Mesendoderm (in vitro differentiated cells): ENCODE measurements at regions not wholly inside any gene's neighbourhood (a gene's known extent, or its start where the extent isn't known, plus 50 kb on each side); places are given as distances from the start of the nearest gene placed in this dataset.

ENCODE experiments used
- DNase-seq: peaks from one replicate; pipeline ENCODE4 v3.0.0; 2013
- H2AK5ac ChIP-seq: 2 replicates; pipeline ENCODE4 v1.6.1; 2013; ENCODE audit warnings: low read length, inconsistent platforms
- H2BK120ac ChIP-seq: 2 replicates; pipeline ENCODE4 v1.6.1; 2013; ENCODE audit warnings: low read depth, mild to moderate bottlenecking, low read length, moderate library complexity, mixed read lengths
- H2BK15ac ChIP-seq: replicated peaks from 2 replicates; pipeline ENCODE4 v1.6.1; 2013; ENCODE audit warnings: low read depth, mild to moderate bottlenecking, moderate library complexity
- H2BK5ac ChIP-seq: 2 replicates; pipeline ENCODE4 v1.6.1; 2013; ENCODE audit warnings: low read length, inconsistent platforms
- H3K18ac ChIP-seq: 2 replicates; pipeline ENCODE4 v1.6.1; 2013; ENCODE audit warnings: mild to moderate bottlenecking, low read length, mixed read lengths
- H3K23ac ChIP-seq: one replicate; pipeline ENCODE4 v1.6.1; 2013; ENCODE audit warnings: low read length
- H3K27ac ChIP-seq: 2 replicates; pipeline ENCODE4 v1.5.1; 2013; ENCODE audit warnings: low read depth, mild to moderate bottlenecking, inconsistent platforms, low read length, moderate library complexity
- H3K27me3 ChIP-seq: 2 replicates; pipeline ENCODE4 v1.6.1; 2013; ENCODE audit warnings: low read length, control low read depth, mild to moderate bottlenecking, inconsistent platforms; ENCODE audit not compliant: insufficient read depth, poor library complexity
- H3K36me3 ChIP-seq: 2 replicates; pipeline ENCODE4 v1.6.1; 2013; ENCODE audit warnings: low read length, inconsistent platforms; ENCODE audit not compliant: control insufficient read depth, insufficient read depth
- H3K4ac ChIP-seq: one replicate; pipeline ENCODE4 v1.6.1; 2013; ENCODE audit warnings: low read depth, mild to moderate bottlenecking, low read length, moderate library complexity
- H3K4me1 ChIP-seq: 2 replicates; pipeline ENCODE4 v1.6.1; 2013; ENCODE audit warnings: low read depth, low read length, inconsistent platforms; ENCODE audit not compliant: control insufficient read depth
- H3K4me2 ChIP-seq: 2 replicates; pipeline ENCODE4 v1.6.1; 2013; ENCODE audit warnings: low read length
- H3K4me3 ChIP-seq: 2 replicates; pipeline ENCODE4 v1.5.1; 2013; ENCODE audit warnings: mild to moderate bottlenecking, low read length
- H3K56ac ChIP-seq: one replicate; pipeline ENCODE4 v1.6.1; 2013; ENCODE audit warnings: low read length
- H3K79me1 ChIP-seq: 2 replicates; pipeline ENCODE4 v1.6.1; 2013; ENCODE audit warnings: low read length, inconsistent platforms
- H3K79me2 ChIP-seq: 2 replicates; pipeline ENCODE4 v1.6.1; 2013; ENCODE audit warnings: mild to moderate bottlenecking, low read length; ENCODE audit not compliant: control insufficient read depth, insufficient read depth
- H3K9ac ChIP-seq: 2 replicates; pipeline ENCODE4 v1.6.1; 2013; ENCODE audit warnings: low read length, inconsistent platforms
- H4K5ac ChIP-seq: one replicate; pipeline ENCODE4 v1.6.1; 2013; ENCODE audit warnings: low read length
- H4K8ac ChIP-seq: one replicate; pipeline ENCODE4 v1.6.1; 2013; ENCODE audit warnings: low read depth, mild to moderate bottlenecking, control low read depth, low read length, moderate library complexity
- WGBS: extraction: QIAGEN DNeasy Blood & Tissue Kit; methylation state at CpG from one replicate; pipeline ENCODE4 v1.1.7; 2013; ENCODE audit warnings: low lambda C conversion rate, missing lambda C conversion rate; ENCODE audit not compliant: insufficient coverage; ENCODE audit errors: extremely low coverage; 5-methylcytosine and 5-hydroxymethylcytosine counted together

GRCh38 chr2:79453918-79454317, 58.9 kb upstream of the CTNNA2 start:
- H3K4me1 ChIP-seq, result no peaks in the 10 kb centered on the region
- H3K79me2 ChIP-seq, result no peaks in the 10 kb centered on the region
- no peaks in the 10 kb centered on the region for H3K27me3 ChIP-seq
- H2BK15ac ChIP-seq, result no peak overlapping the region
- H3K18ac ChIP-seq, result no peak overlapping the region
- H3K4ac ChIP-seq, result no peak overlapping the region
- no peak overlapping the region for H3K4me2 ChIP-seq
- no peak overlapping the region for H4K5ac ChIP-seq
- peak; percentile 44 for DNase-seq
- WGBS, result no CpG with 5 or more reads among the region's 3 CpGs
- H3K79me1 ChIP-seq, result no peaks in the 10 kb centered on the region
- no peak overlapping the region for H3K9ac ChIP-seq
- H3K36me3 ChIP-seq, result no peaks in the 10 kb centered on the region
- no peak overlapping the region for H2BK120ac ChIP-seq
- H3K27ac ChIP-seq, result no peak overlapping the region
- no peak overlapping the region for H2AK5ac ChIP-seq
- H3K23ac ChIP-seq, result no peak overlapping the region
- no peak overlapping the region for H3K4me3 ChIP-seq
- H2BK5ac ChIP-seq, result no peak overlapping the region
- no peak overlapping the region for H3K56ac ChIP-seq
- no peak overlapping the region for H4K8ac ChIP-seq

GRCh38 chr2:79452651-79453050, 60.2 kb upstream of the CTNNA2 start:
- H2AK5ac ChIP-seq, result no peak overlapping the region
- H2BK5ac ChIP-seq, result no peak overlapping the region
- H4K5ac ChIP-seq, result no peak overlapping the region
- H3K79me1 ChIP-seq, result no peaks in the 10 kb centered on the region
- no peak for DNase-seq
- no peaks in the 10 kb centered on the region for H3K79me2 ChIP-seq
- no peak overlapping the region for H3K4ac ChIP-seq
- H3K36me3 ChIP-seq, result no peaks in the 10 kb centered on the region
- H4K8ac ChIP-seq, result no peak overlapping the region
- no peak overlapping the region for H3K9ac ChIP-seq
- no peaks in the 10 kb centered on the region for H3K27me3 ChIP-seq
- H2BK15ac ChIP-seq, result no peak overlapping the region
- WGBS, result no CpG with 5 or more reads among the region's 1 CpG
- H3K4me1 ChIP-seq, result peaks cover under 1% of the 10 kb centered on the region
- H3K27ac ChIP-seq, result no peak overlapping the region
- H3K23ac ChIP-seq, result no peak overlapping the region
- no peak overlapping the region for H2BK120ac ChIP-seq
- no peak overlapping the region for H3K4me2 ChIP-seq
- no peak overlapping the region for H3K4me3 ChIP-seq
- H3K18ac ChIP-seq, result no peak overlapping the region
- no peak overlapping the region for H3K56ac ChIP-seq

- Histone ChIP-seq H3K56ac (no peak overlapping the region), H3K4me1 (peaks cover 8% of the 10 kb centered on the region), H3K4ac (no peak overlapping the region), H4K8ac (no peak overlapping the region), H3K18ac (no peak overlapping the region), H3K36me3 (no peaks in the 10 kb centered on the region), H2BK5ac (no peak overlapping the region), H3K9ac (no peak overlapping the region), H2BK15ac (no peak overlapping the region), H3K79me1 (no peaks in the 10 kb centered on the region), H3K23ac (no peak overlapping the region), H2AK5ac (no peak overlapping the region), H3K4me3 (no peak overlapping the region), H3K27ac (no peak overlapping the region), H3K4me2 (no peak overlapping the region), H4K5ac (no peak overlapping the region), H3K79me2 (no peaks in the 10 kb centered on the region), H2BK120ac (no peak overlapping the region), H3K27me3 (no peaks in the 10 kb centered on the region)
- DNase-seq, result no peak
Observed at GRCh38 chr2:79447463-79447862, 65.4 kb upstream of the CTNNA2 start.

GRCh38 chr2:79446313-79446712, 66.5 kb upstream of the CTNNA2 start:
- H2BK120ac ChIP-seq, result no peak overlapping the region
- H3K27ac ChIP-seq, result no peak overlapping the region
- H3K18ac ChIP-seq, result no peak overlapping the region
- no peak overlapping the region for H4K5ac ChIP-seq
- H3K36me3 ChIP-seq, result no peaks in the 10 kb centered on the region
- H3K9ac ChIP-seq, result no peak overlapping the region
- no peaks in the 10 kb centered on the region for H3K79me1 ChIP-seq
- H2BK5ac ChIP-seq, result no peak overlapping the region
- peaks cover 8% of the 10 kb centered on the region for H3K4me1 ChIP-seq
- H3K79me2 ChIP-seq, result no peaks in the 10 kb centered on the region
- H3K56ac ChIP-seq, result no peak overlapping the region
- H3K27me3 ChIP-seq, result no peaks in the 10 kb centered on the region
- DNase-seq, result no peak
- no peak overlapping the region for H2BK15ac ChIP-seq
- WGBS, result no CpG with 5 or more reads among the region's 2 CpGs
- H4K8ac ChIP-seq, result no peak overlapping the region
- H3K4me3 ChIP-seq, result no peak overlapping the region
- H3K4me2 ChIP-seq, result no peak overlapping the region
- H3K23ac ChIP-seq, result no peak overlapping the region
- H2AK5ac ChIP-seq, result no peak overlapping the region
- no peak overlapping the region for H3K4ac ChIP-seq

- H3K79me1 ChIP-seq, result no peaks in the 10 kb centered on the region
- H3K36me3 ChIP-seq, result no peaks in the 10 kb centered on the region
- WGBS, result no CpG with 5 or more reads among the region's 16 CpGs
- H2BK120ac ChIP-seq, result no peak overlapping the region
- H4K8ac ChIP-seq, result no peak overlapping the region
- no peak overlapping the region for H3K9ac ChIP-seq
- no peak overlapping the region for H3K4me3 ChIP-seq
- no peak overlapping the region for H2AK5ac ChIP-seq
- no peak overlapping the region for H3K56ac ChIP-seq
- H3K4me2 ChIP-seq, result no peak overlapping the region
- H3K23ac ChIP-seq, result no peak overlapping the region
- H3K4me1 ChIP-seq, result no peaks in the 10 kb centered on the region
- no peak overlapping the region for H3K27ac ChIP-seq
- peak; percentile 23 for DNase-seq
- H3K79me2 ChIP-seq, result no peaks in the 10 kb centered on the region
- H2BK5ac ChIP-seq, result no peak overlapping the region
- no peak overlapping the region for H3K18ac ChIP-seq
- no peak overlapping the region for H4K5ac ChIP-seq
- no peak overlapping the region for H2BK15ac ChIP-seq
- H3K27me3 ChIP-seq, result no peaks in the 10 kb centered on the region
- no peak overlapping the region for H3K4ac ChIP-seq
Observed at GRCh38 chr2:79437433-79438267, 75.2 kb upstream of the CTNNA2 start.

GRCh38 chr2:79434362-79434761, 78.5 kb upstream of the CTNNA2 start:
- Histone ChIP-seq H3K79me2 (no peaks in the 10 kb centered on the region), H3K4ac (no peak overlapping the region), H3K56ac (no peak overlapping the region), H3K18ac (no peak overlapping the region), H3K36me3 (no peaks in the 10 kb centered on the region), H2AK5ac (no peak overlapping the region), H3K23ac (no peak overlapping the region), H4K5ac (no peak overlapping the region), H2BK120ac (no peak overlapping the region), H2BK5ac (no peak overlapping the region), H3K4me2 (no peak overlapping the region), H2BK15ac (no peak overlapping the region), H3K4me1 (no peaks in the 10 kb centered on the region), H3K4me3 (no peak overlapping the region), H3K9ac (no peak overlapping the region), H3K79me1 (no peaks in the 10 kb centered on the region), H3K27ac (no peak overlapping the region), H3K27me3 (no peaks in the 10 kb centered on the region), H4K8ac (no peak overlapping the region)
- no peak for DNase-seq
- WGBS, result no CpG with 5 or more reads among the region's 2 CpGs
